ENCODE measurements at regions not wholly inside any gene's neighbourhood (a gene's known extent, or its start where the extent isn't known, plus 50 kb on each side); places are given as distances from the start of the nearest gene placed in this dataset.

- FAIRE-seq (no peak), ATAC-seq (no peak)
Observed at GRCh38 chr5:157933005-157933404, 74.1 kb upstream of the CLINT1 start.

GRCh38 chr5:157930710-157931109 is 71.8 kb upstream of the CLINT1 start:
- Histone ChIP-seq H3K9me3 (no peaks in the 10 kb centered on the region), H3K4me1 (peaks cover 0 to 4% (median 0%) of the 10 kb centered on the region in 3 donors), H3K27me3 (no peaks in the 10 kb centered on the region), H3K36me3 (no peaks in the 10 kb centered on the region), H3K27ac (no peak overlapping the region), H3K4me3 (no peak overlapping the region)
- intact Hi-C loops (cut with DNase I) = no loop called here
- WGBS, 2 donors = 7 to 13% methylated on average over 7 of the region's 7 CpGs
- FAIRE-seq (no peak), DNase-seq (peak; percentile 71 to 85 (median 77)), ATAC-seq (peak; percentile 76 to 96 (median 86))
- TF ChIP-seq CTCF (IDR thresholded peaks at IDR 0.05) = no peak

More at GRCh38 chr5:157933005-157933404, 74.1 kb upstream of the CLINT1 start:
- intact Hi-C loops (cut with DNase I) = no loop called here
- WGBS, 2 donors = 87 to 88% methylated on average over 5 of the region's 5 CpGs
- H3K27ac ChIP-seq = no peak overlapping the region
- H3K4me3 ChIP-seq = no peak overlapping the region
- no peaks in the 10 kb centered on the region for H3K9me3 ChIP-seq
- TF ChIP-seq CTCF (IDR thresholded peaks at IDR 0.05) = no peak
- no peak for DNase-seq
- H3K4me1 ChIP-seq = peaks cover 0 to 4% (median 0%) of the 10 kb centered on the region in 3 donors
- no peaks in the 10 kb centered on the region for H3K36me3 ChIP-seq
- no peaks in the 10 kb centered on the region for H3K27me3 ChIP-seq

GRCh38 chr5:157926977-157927376 is 68.0 kb upstream of the CLINT1 start:
- no peaks in the 10 kb centered on the region for H3K27me3 ChIP-seq
- no peak overlapping the region for H3K27ac ChIP-seq
- peaks cover 0 to 4% (median 0%) of the 10 kb centered on the region in 3 donors for H3K4me1 ChIP-seq
- no peak for TF ChIP-seq CTCF (IDR thresholded peaks at IDR 0.05)
- DNase-seq = no peak
- intact Hi-C loops (cut with DNase I) = no loop called here
- H3K36me3 ChIP-seq = no peaks in the 10 kb centered on the region
- H3K4me3 ChIP-seq = no peak overlapping the region
- FAIRE-seq = no peak
- WGBS, 2 donors = 74 to 77% methylated on average over 4 of the region's 4 CpGs
- no peak for ATAC-seq
- H3K9me3 ChIP-seq = no peaks in the 10 kb centered on the region

GRCh38 chr5:157925786-157926671 is 67.1 kb upstream of the CLINT1 start:
- FAIRE-seq (no peak), DNase-seq (no peak)
- intact Hi-C loops (cut with DNase I) = no loop called here

More at GRCh38 chr5:157925786-157926671, 67.1 kb upstream of the CLINT1 start:
- H3K4me1 ChIP-seq = peaks cover 0 to 2% (median 0%) of the 10 kb centered on the region in 3 donors
- no peak overlapping the region for H3K4me3 ChIP-seq
- no peaks in the 10 kb centered on the region for H3K36me3 ChIP-seq
- H3K27ac ChIP-seq = no peak overlapping the region
- no peak for TF ChIP-seq CTCF (IDR thresholded peaks at IDR 0.05)
- H3K9me3 ChIP-seq = no peaks in the 10 kb centered on the region
- WGBS, 2 donors = 70 to 71% methylated on average over 14 of the region's 14 CpGs
- H3K27me3 ChIP-seq = no peaks in the 10 kb centered on the region
- ATAC-seq = peak in 1 of 4 donors; percentile 26

Data from pancreas (tissue), 10 donors.